GM12801 (cell line): ENCODE measurements at regions not wholly inside any gene's neighbourhood (a gene's known extent, or its start where the extent isn't known, plus 50 kb on each side); places are given as distances from the start of the nearest gene placed in this dataset.

Experiments used
- TF ChIP-seq, protein P1 (sequence below): IDR thresholded peaks from one replicate; pipeline ENCODE4 v1.5.1; 2011; ENCODE audit warnings: control low read depth; ENCODE audit not compliant: insufficient read length; ENCODE audit errors: extremely low read depth

DNA sequence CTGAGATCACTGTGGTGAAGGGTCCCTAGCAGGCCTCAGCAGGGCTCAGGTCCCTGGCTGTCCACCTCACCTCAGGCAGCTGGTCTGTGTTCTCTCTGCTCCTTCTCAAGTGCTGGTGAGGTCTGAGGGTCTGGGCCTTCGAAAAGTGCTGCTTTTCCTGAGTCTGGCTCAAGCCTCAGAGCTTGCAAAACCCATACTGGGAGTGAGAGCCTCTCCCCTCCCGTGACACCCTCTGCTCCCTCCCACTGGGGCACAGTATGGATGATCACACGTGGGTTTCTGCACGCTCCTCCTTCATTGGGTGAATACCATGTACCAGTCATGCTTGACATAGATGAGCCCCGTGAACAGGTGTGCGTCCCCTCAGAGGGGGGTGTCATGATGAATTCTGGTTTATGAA is 73.3 kb upstream of the WASF3 start:
- TF ChIP-seq, protein P1, sequence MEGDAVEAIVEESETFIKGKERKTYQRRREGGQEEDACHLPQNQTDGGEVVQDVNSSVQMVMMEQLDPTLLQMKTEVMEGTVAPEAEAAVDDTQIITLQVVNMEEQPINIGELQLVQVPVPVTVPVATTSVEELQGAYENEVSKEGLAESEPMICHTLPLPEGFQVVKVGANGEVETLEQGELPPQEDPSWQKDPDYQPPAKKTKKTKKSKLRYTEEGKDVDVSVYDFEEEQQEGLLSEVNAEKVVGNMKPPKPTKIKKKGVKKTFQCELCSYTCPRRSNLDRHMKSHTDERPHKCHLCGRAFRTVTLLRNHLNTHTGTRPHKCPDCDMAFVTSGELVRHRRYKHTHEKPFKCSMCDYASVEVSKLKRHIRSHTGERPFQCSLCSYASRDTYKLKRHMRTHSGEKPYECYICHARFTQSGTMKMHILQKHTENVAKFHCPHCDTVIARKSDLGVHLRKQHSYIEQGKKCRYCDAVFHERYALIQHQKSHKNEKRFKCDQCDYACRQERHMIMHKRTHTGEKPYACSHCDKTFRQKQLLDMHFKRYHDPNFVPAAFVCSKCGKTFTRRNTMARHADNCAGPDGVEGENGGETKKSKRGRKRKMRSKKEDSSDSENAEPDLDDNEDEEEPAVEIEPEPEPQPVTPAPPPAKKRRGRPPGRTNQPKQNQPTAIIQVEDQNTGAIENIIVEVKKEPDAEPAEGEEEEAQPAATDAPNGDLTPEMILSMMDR, result no peak

DNA sequence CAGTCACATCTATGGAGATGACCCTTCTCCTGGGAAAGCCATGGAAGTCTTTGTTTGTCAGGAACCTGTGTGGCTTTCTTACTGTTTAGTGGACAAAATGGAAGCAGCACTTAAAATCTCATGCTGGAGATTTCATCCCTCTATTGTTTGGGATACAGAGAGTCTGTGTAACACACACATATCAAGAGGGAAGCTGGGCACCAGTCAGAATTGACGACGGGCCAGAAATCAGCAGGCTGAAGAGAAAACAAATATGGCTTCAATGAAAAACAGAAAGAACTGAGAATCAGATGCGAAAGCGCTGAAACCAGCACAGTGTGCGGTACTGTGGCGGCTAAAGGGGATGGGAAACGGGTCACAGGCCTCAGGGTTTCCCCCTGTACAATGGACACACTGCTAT is 72.2 kb upstream of the WASF3 start:
- TF ChIP-seq, protein P1, result no peak

DNA sequence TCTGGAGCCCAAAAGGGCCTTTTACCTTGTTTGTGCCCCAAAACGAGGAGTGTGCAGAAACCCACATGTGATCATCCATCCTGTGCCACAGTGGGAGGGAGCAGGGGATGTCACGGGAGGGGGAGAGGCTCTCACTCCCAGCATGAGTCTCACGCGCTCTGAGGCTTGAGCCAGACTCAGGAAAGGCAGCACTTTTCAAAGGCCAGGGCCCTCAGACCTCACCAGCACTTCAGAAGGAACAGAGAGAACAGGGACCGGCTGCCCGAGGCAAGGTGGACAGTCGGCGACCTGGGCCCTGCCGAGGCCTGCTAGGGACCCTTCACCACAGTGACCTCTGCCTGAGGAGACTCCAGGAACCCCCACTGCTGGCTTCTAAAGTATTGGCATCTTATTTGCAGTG is 71.7 kb upstream of the WASF3 start:
- TF ChIP-seq, protein P1, result no peak

DNA sequence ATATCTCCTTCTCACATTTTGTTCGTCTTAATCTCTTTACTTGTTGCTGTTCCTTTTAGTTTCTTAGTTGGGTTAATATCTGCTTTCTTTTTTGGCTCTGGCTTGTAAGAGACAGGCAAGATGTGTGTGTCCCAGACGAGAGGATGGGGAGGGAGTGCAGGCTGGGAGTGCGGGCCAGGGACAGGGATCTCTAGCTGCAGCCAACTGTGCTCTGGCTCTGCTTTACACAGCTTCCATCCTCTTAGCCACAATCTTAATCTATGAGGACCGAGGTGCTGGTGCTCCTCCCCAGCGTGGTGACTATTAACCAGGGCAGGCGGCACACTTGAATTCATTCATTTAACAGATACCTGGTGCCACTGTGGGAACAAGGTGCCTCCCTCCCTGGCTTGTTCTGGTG is 70.9 kb upstream of the WASF3 start:
- TF ChIP-seq, protein P1, result no peak

DNA sequence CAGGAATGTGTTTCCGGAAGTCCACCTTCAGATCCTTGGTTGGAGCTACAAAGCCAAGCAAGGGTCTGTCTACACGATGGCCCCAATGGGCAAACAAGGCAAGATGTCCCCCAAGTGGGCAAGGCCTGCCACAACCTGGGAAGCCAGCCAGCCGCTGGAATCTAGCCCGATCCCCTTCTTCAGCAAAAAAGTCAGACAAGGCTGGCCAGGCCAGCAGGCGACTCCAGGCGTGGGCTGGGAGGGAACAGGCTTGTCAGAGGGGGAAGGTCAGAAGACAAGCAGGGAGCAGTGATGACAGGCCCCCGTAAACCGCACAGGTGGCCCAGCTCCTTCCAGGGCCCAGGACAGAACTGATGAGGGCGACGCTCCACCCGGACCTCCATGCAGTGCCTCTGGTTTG is 69.7 kb upstream of the WASF3 start:
- TF ChIP-seq, protein P1, result no peak

DNA sequence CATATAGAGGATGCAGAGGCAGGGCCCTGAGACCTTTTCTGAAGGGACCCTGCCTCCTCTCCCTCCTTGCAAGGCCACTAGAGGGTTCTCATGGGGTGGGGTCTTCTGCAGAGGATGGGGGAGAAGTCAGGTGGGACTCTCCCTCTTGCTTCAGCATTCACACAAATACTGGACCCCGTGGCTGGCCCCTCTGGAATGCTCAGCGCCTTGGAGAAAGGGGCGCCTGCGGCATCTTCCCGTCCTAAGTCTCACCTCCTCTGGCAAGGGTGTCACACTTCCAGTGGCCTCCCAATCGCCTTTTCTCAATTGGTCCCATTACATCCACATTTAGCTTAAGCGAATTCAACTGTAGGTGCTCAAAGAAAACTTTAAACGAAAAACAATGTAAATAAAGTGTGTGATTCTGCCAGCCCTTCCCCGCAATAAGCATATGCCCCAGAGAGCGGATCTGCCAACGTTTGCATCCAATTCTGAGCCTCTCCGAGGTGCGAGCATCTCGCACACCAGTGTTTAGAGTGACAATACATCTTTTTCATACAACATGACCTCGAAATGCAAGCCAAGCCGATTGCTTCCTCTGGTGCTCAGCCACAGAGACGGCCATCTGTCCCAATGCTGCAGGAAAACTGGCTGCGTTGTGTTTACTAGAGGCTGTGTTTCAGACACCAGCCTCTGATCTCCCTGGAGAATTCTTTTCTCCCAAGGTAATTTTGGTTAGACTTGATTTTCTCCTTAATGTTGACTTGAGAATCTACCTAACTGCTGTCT is 69.1 kb upstream of the WASF3 start:
- TF ChIP-seq, protein P1, result no peak

DNA sequence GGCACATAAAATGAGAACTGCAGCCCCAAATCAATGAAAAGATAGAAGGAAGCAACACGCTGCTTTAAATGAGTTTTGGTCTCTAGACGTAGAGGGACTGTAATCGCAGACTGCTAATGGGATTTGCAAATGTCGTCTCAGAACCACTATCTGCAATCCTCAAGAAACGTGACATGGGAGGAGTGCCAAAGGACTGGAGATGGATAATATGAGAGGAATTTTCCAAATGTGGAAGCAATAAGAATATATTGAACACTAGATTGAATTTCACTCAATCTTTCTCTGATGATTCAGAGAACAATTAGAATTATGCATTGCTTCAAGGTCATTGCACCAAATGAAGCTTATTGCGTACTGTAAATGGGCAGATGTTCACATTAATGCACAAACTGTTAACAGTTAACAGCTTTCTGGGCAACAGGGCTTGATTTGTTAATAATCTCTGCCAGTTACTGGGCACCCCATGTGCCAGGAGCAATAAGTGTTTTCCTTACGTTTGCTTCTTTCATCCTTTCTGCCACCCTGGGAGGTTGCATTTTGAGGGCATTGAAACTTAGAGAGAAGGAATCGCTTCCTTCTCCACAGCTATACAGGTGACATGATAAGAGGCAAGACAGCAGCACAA is 62.8 kb upstream of the WASF3 start:
- TF ChIP-seq, protein P1, result no peak
